ENCODE measurements at regions not wholly inside any gene's neighbourhood (a gene's known extent, or its start where the extent isn't known, plus 50 kb on each side); places are given as distances from the start of the nearest gene placed in this dataset.

GRCh38 chr5:112570708-112571444 is 151.8 kb upstream of the EPB41L4A start:
- Histone ChIP-seq H3K79me2 (no peaks in the 10 kb centered on the region), H3K27ac (no peak overlapping the region), H3K4me2 (ENCODE audit: low read length) (no peak overlapping the region), H3K9ac (no peak overlapping the region), H3K4me1 (no peaks in the 10 kb centered on the region), H3K4me3 (ENCODE audit: low read depth, low read length) (no peak overlapping the region), H3K27me3 (ENCODE audit: control insufficient read depth, insufficient read depth, low read length) (no peaks in the 10 kb centered on the region), H3K36me3 (ENCODE audit: control insufficient read depth, insufficient read depth, low read length) (no peaks in the 10 kb centered on the region), H2AFZ (no peak overlapping the region), H3K9me3 (ENCODE audit: control insufficient read depth, low read length) (no peaks in the 10 kb centered on the region)
- no peak for TF ChIP-seq CTCF (IDR thresholded peaks at IDR 0.05)

DNA sequence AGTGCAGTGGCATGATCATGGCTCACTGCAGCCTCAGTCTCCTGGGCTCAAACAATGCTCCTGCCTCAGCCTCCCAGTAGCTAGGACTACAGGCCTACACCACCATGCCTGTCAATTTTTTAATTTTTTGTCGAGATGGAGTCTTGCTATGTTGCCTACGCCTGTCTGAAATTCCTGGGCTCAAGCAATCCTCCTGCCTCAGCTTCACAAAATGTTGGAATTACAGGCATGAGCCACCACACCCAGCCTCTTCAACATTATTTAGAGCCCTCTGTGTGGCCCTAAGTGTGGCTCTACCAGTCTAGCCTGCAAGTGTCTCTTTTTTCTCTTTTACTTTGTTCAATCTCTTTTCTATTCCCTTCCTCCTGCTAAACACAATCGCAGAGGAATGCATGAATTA is 154.4 kb upstream of the EPB41L4A start:
- Histone ChIP-seq H3K9me3 (ENCODE audit: control insufficient read depth, low read length) (no peaks in the 10 kb centered on the region), H3K27ac (no peak overlapping the region), H3K36me3 (ENCODE audit: control insufficient read depth, insufficient read depth, low read length) (no peaks in the 10 kb centered on the region), H3K4me1 (no peaks in the 10 kb centered on the region), H3K27me3 (ENCODE audit: control insufficient read depth, insufficient read depth, low read length) (no peaks in the 10 kb centered on the region), H3K4me2 (ENCODE audit: low read length) (no peak overlapping the region), H3K79me2 (no peaks in the 10 kb centered on the region), H2AFZ (no peak overlapping the region), H3K4me3 (ENCODE audit: low read depth, low read length) (no peak overlapping the region), H3K9ac (no peak overlapping the region)
- TF ChIP-seq CTCF (IDR thresholded peaks at IDR 0.05): no peak

DNA sequence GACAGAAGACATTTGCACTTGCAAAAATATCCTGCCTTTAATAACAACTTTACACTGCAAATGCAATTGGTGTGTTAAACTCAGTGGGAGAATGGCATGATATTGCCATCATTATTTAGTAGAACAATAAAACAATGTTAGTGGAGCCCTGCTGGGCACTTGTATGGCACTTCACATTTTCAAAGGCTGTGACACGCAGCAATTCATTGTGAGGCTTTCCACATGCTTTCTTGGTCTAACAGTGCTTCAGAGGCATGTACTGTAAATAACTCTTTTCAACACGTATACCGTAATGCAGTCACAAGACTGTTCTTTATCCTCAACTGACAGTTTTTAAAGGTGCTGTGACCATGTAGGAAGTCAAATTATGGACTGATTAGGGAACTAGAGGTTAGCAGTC is 155.5 kb upstream of the EPB41L4A start:
- Histone ChIP-seq H3K79me2 (no peaks in the 10 kb centered on the region), H3K36me3 (ENCODE audit: control insufficient read depth, insufficient read depth, low read length) (no peaks in the 10 kb centered on the region), H3K9me3 (ENCODE audit: control insufficient read depth, low read length) (no peaks in the 10 kb centered on the region), H3K4me2 (ENCODE audit: low read length) (no peak overlapping the region), H2AFZ (no peak overlapping the region), H3K4me3 (ENCODE audit: low read depth, low read length) (no peak overlapping the region), H3K27me3 (ENCODE audit: control insufficient read depth, insufficient read depth, low read length) (no peaks in the 10 kb centered on the region), H3K9ac (no peak overlapping the region), H3K4me1 (no peaks in the 10 kb centered on the region), H3K27ac (no peak overlapping the region)
- TF ChIP-seq CTCF (IDR thresholded peaks at IDR 0.05): no peak

DNA sequence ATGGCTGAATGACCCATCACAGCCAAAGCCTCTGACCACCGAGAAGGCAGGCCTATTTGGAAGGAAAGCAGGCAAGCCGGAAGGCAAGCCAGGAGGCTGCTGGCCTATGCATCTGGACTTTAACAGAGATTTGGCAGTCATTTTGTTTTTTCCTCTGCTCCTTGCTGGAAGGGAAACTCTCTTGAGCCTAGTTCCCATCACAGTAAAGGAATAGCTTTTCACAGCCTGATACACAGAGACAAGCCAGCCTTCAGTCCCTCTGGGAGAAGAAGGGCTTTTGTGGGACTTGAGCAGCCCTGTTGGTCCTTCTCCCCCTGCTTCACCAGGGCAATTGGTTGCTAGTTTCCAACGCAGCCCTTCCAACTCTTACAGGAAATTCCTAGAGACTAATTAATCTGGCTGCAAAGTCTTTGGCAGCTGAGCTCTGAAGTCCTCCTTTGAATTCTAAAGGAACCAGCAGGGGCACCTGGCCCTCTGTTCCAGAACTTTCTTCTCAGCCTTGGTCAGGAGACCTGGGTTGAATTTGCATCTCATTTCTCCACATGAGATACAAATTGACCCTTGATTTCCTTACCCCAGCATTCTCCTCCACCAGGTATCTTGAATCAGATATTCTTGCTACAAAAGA is 157.3 kb upstream of the EPB41L4A start:
- no peak overlapping the region for H3K4me2 ChIP-seq (ENCODE audit: low read length)
- H3K36me3 ChIP-seq (ENCODE audit: control insufficient read depth, insufficient read depth, low read length): no peaks in the 10 kb centered on the region
- H3K27me3 ChIP-seq (ENCODE audit: control insufficient read depth, insufficient read depth, low read length): no peaks in the 10 kb centered on the region
- H3K27ac ChIP-seq: no peak overlapping the region
- no peak for TF ChIP-seq CTCF (IDR thresholded peaks at IDR 0.05)
- no peaks in the 10 kb centered on the region for H3K79me2 ChIP-seq
- no peaks in the 10 kb centered on the region for H3K4me1 ChIP-seq
- no peak overlapping the region for H3K9ac ChIP-seq
- no peak overlapping the region for H3K4me3 ChIP-seq (ENCODE audit: low read depth, low read length)
- no peaks in the 10 kb centered on the region for H3K9me3 ChIP-seq (ENCODE audit: control insufficient read depth, low read length)
- H2AFZ ChIP-seq: peak overlapping the region; percentile 51

Measured in parathyroid adenoma (tissue), 2 donors.